NCI-H82 treated with DMSO at 0.1 percent for 48 hours (cell line): ENCODE measurements at regions not wholly inside any gene's neighbourhood (a gene's known extent, or its start where the extent isn't known, plus 50 kb on each side); places are given as distances from the start of the nearest gene placed in this dataset.
"Not testable (repeated sequence)": the region's sequence is repeated elsewhere in the genome, so short reads cannot be mapped to it uniquely, and the experiment has no call there.

Experiments
- DNase-seq: peaks from one replicate; lab custom pipeline; 2025; ENCODE audit not compliant: unreplicated experiment; lab: John Stamatoyannopoulos, UW

DNA sequence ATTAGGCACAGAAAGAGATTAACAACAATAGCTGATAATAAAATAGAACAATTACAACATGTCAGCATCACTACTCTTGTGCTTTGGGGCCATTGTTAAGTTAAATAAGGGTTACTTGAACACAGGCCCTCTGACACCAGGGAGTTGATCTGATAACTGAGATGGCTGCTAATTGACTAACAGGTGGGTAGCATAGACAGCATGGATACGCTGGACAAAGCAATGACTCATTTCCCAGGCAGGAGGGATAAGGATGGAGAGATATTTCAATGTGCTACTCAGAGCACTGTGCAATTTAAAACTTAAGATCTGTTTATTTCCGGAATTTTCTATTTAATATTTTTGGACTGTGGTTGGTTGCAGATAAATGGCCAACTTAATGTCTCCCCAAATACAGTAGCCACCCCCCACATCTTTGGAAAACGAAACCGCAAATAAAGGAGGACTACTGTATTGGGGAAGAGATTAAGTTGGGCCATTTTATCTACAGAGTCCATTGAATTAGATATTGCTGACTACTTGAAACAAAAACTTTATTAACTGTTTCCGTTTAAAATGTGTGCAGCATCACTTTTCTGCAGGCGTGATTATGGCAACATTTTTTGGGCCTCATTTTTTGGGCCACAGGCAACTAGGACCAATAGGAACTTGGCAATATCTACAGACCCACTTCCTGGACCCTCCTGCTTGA lies 200.6 kb upstream of the KLF3 start:
- DNase-seq: no peak

DNA sequence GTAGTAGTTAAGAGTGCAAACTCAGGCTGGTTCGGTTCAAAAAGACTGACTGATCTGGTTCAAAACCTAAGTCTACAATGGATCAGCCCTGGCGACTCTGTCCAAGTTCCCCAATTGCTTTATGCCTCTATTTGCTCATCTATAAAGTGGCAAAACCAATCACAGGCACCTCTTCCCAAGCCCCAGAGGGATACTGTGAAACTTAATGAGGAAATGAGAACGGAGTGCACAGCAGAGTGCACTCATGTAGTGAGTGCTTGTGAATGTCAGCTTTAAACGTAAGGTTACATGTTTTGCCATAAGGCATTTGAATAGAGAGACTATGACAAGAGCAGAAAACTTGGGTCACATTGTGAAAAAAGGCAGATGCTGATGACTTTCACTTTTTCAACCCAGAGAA lies 199.7 kb upstream of the KLF3 start:
- DNase-seq: no peak

GRCh38 chr4:38466401-38466800 lies 197.6 kb upstream of the KLF3 start:
- no peak for DNase-seq

- no peak for DNase-seq
Measured at GRCh38 chr4:38467296-38467695, 196.7 kb upstream of the KLF3 start.

DNA sequence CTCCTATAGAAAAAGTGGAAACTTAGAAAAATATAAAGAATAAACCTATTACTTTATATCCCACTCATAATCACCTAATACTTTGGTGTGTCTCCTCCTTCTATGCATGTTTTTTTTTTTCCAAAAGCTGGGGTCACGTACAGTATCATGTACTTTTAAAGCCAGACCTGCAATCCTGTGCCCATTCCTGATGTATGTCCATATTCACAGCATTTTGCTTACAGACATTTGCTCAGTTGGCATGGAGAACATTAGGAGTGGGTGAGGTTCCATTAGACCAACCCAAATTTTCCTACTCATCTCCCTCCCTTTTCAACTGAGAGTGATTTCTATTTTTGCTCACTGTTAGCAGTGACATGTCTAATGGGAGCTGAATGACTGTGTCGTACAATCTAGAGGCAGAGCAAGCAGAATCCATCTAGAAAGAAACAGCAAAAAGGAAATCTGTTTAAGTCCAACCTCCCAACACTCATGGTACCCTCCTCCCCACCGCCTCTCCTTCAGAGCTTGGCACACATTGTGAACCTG lies 195.6 kb upstream of the KLF3 start:
- no peak for DNase-seq

- DNase-seq: no peak
Measured at GRCh38 chr4:38469410-38469809, 194.6 kb upstream of the KLF3 start.

DNA sequence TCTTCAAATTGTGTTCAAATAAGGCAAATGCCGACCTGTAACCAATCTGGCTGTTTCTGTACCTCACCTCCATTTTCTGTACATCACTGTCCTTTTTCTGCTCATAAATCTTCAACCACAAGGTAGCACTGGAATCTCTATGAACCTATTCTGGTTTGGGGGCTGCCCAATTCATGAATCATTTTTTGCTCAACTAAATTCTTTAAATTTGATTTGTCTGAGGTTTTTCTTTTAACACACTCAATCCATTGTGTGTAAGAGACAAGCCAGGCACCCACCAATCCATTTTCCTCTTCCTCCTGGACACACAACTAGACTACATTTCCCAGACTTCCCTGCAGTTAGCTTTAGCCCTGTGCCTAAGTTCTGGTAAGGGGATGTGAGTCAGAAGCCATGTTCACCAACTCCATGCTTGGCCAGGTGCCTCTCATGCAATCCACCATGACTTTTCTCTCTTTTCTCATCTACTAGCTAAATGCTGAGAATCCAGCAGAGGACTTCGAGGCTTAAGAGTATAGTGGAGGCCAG lies 193.2 kb upstream of the KLF3 start:
- no peak for DNase-seq

DNA sequence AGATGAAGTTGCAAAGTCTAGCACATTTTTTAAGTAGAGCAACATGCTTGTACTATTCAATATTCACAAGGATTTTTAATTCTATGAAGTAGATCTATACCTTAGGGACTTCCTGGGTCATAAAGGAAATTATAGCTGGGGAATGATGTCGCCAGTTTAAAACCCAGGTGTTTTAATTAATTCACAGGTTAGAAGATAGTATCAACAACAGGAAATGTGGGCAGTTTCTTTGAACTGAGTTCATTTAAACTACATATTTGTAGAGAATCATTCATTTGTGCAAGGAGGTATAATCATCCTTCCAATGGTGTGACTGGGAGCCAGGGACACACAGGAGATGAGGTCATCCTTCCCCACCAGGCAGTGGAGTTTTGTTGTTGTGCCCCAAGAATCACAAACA lies 181.3 kb upstream of the KLF3 start:
- DNase-seq: no peak

GRCh38 chr4:38483628-38484027 lies 180.4 kb upstream of the KLF3 start:
- DNase-seq: not testable (repeated sequence)

GRCh38 chr4:38489011-38489861 lies 174.8 kb upstream of the KLF3 start:
- DNase-seq: no peak

GRCh38 chr4:38489924-38490639 lies 173.9 kb upstream of the KLF3 start:
- no peak for DNase-seq

- DNase-seq: no peak
Measured at GRCh38 chr4:38490753-38491446, 173.1 kb upstream of the KLF3 start.

DNA sequence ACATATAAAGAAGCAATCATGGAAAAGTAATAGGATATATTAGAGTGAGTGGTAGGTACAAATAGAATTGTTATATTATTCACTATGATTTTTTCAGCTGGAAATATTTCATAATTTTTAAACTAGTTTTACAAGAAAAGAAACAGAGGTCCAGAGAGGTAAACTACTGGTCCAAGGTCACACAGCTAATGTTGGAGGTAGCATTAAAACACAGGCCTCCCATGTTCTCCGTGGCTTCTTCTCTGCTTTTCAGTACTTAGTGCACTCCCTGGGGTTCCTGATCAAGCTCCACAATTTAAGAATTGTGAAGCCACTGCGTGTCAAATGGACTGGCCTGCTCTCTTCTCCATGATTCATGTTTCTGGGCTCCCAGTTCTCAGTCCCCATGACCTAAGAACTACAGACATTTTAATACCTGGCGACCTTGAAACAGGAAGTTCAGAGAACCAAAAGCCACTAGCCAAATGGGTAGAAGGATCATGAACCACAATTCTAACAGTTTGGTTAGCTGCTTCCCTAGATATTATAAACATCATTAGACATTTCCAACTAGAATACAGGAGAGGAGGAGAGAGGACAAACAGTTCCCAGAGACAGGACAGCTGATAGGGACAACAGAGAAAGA lies 172.0 kb upstream of the KLF3 start:
- DNase-seq: no peak

GRCh38 chr4:38493066-38493465 lies 170.9 kb upstream of the KLF3 start:
- no peak for DNase-seq

- DNase-seq: no peak
Measured at GRCh38 chr4:38495446-38495845, 168.6 kb upstream of the KLF3 start.

GRCh38 chr4:38497121-38497520 lies 166.9 kb upstream of the KLF3 start:
- no peak for DNase-seq

DNA sequence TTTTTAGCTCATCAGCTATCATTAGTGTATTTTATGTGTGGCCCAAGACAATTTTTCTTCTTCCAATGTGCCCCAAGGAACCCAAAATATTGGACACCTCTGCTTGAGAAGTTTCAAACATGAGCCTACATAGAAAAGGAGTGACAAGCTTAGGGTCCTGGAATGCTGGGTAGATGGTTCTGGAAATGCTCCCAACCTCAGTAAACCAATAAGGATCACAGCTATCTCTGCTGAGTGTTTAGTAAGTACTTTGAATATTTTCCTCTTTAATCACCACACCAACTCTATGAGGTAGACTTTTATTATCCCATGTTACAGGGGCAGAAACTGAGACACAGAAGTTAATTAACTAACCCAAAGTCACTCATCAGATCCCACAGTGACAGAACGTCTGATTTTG lies 164.9 kb upstream of the KLF3 start:
- DNase-seq: no peak

DNA sequence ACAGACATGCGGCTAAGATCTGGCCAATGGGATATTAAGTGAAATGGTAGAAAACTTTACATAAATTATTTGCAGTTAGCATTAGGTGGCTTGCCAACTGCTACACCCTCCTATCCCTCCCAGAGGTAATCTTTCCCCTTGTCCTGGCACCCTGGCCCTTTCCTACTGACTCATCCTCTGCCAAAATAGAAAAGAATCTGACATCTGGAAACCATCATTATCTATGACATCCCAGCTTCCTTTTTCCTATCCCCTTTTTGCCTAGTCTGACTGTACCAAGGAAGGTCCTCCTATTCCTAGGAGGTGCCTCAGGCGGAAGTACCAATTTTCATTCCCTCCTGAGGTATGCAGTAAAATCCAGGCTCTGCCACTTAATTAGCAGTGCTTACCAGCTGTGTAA lies 163.6 kb upstream of the KLF3 start:
- DNase-seq: no peak

DNA sequence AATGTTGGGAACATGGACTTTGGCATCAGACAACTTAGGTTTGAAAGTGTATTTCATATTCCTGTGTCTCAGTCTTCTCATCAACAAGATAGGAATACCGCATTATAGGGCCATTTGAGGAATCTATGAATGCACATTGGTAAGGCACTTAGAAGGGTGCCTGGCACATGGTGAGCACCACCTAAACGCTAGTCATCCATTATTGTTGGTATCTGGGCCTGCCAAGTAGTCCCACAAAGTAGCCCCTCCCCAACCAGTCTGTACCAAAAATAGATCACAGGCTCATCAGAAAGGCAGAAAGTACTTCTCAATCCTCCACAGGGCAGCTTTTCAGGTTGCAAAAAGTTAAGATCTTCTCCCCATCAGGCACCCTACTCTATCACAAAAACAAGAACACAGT lies 162.3 kb upstream of the KLF3 start:
- no peak for DNase-seq

DNA sequence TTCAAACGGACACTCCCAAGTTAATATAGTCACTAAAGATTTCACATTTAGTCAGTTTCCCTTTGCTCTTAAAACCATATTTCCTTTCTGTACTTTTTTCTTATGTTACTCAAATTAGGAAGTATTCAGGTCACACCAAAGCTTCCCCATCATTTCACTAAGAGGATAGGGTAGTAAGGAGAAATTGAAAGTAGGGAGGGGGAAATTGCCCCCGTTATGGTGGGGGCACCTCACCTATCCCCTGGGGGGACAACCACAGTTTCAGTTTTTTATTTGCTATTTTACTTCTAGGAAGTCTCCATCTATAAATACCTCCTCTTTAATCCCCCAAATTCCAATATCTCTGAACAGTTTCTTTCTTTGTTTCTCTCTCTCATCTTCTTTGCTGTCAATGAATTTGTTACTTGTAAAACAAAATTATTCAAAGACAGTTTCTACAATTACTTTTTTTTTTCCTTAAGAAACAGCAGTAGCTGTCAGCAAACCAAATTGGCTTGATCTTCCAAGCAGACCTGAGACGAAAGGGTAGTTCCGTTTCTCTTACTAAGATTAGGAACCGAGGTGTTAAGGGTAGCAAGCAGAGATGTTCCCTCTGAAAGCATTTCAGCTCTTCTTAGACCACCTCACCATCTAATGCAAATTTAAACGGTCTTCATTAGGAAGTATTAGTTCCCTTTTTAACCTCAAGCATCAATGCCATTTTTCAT lies 160.2 kb upstream of the KLF3 start:
- DNase-seq: no peak
